ENCODE measurements at regions not wholly inside any gene's neighbourhood (a gene's known extent, or its start where the extent isn't known, plus 50 kb on each side); places are given as distances from the start of the nearest gene placed in this dataset.
"Not testable (repeated sequence)": the region's sequence is repeated elsewhere in the genome, so short reads cannot be mapped to it uniquely, and the experiment has no call there.

DNA sequence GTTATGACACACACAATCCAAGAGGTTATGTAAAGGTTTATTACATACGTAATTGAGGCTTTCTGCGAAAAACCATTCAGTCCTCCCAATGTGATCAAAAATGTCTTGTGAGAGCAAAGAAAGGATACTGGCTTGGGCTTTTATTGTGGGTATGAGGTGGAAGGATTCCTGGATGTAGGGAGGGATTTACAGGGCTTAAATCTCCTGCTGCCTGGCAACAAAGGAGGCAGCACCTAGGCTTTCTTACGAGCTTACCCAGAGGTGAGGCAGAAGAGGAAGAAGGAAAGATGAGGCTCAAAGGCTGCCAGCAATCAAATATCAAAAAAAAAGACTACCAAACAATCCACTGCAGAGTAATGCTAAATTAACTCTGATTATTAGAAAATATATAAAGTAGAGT is 1149.5 kb upstream of the POT1 start:
- FAIRE-seq (no peak), DNase-seq (ENCODE audit: low read depth in 1 of 2, low spot score in 1 of 2) (no peak), ATAC-seq (no peak)
- 47% methylated on average over 3 of the region's 3 CpGs for WGBS (ENCODE audit: missing lambda C conversion rate)
- ChIA-PET CTCF (no interaction called here), POLR2A (no interaction called here)
- H3K4me3 ChIP-seq = no peak overlapping the region
- no peaks in the 10 kb centered on the region for H3K9me3 ChIP-seq
- TF ChIP-seq TFCP2L1 (CRISPR knock-in tag; IDR thresholded peaks at IDR 0.05) (no peak), FOSB (CRISPR knock-in tag; IDR thresholded peaks at IDR 0.05) (no peak), RFX5 (IDR thresholded peaks at IDR 0.05) (no peak)
- TF ChIP-seq, protein P1, sequence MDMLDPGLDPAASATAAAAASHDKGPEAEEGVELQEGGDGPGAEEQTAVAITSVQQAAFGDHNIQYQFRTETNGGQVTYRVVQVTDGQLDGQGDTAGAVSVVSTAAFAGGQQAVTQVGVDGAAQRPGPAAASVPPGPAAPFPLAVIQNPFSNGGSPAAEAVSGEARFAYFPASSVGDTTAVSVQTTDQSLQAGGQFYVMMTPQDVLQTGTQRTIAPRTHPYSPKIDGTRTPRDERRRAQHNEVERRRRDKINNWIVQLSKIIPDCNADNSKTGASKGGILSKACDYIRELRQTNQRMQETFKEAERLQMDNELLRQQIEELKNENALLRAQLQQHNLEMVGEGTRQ (IDR thresholded peaks at IDR 0.05) = no peak
- no peaks in the 10 kb centered on the region for H3K4me1 ChIP-seq
- no peak overlapping the region for H3K27ac ChIP-seq
- H3K4me2 ChIP-seq = no peak overlapping the region

GRCh38 chr7:126065766-126066165 is 1136.1 kb upstream of the POT1 start:
- Histone ChIP-seq H3K27ac (no peak overlapping the region), H3K9me3 (no peaks in the 10 kb centered on the region), H3K4me3 (no peak overlapping the region), H3K4me2 (no peak overlapping the region), H3K4me1 (no peaks in the 10 kb centered on the region)
- ChIA-PET POLR2A (no interaction called here), CTCF (no interaction called here)
- WGBS (ENCODE audit: missing lambda C conversion rate) = 5% methylated on average over 4 of the region's 4 CpGs
- TF ChIP-seq FOSL2 (IDR thresholded peaks at IDR 0.05) (no peak), FOSL2 (CRISPR knock-in tag; IDR thresholded peaks at IDR 0.05) (no peak), MAFK (IDR thresholded peaks at IDR 0.05; ENCODE audit: partially characterized antibody) (no peak), RARB (CRISPR knock-in tag; IDR thresholded peaks at IDR 0.05) (no peak), HMGXB4 (CRISPR knock-in tag; IDR thresholded peaks at IDR 0.05; ENCODE audit: borderline replicate concordance) (no peak), FOXS1 (CRISPR knock-in tag; IDR thresholded peaks at IDR 0.05) (no peak)
- TF ChIP-seq, protein P2, sequence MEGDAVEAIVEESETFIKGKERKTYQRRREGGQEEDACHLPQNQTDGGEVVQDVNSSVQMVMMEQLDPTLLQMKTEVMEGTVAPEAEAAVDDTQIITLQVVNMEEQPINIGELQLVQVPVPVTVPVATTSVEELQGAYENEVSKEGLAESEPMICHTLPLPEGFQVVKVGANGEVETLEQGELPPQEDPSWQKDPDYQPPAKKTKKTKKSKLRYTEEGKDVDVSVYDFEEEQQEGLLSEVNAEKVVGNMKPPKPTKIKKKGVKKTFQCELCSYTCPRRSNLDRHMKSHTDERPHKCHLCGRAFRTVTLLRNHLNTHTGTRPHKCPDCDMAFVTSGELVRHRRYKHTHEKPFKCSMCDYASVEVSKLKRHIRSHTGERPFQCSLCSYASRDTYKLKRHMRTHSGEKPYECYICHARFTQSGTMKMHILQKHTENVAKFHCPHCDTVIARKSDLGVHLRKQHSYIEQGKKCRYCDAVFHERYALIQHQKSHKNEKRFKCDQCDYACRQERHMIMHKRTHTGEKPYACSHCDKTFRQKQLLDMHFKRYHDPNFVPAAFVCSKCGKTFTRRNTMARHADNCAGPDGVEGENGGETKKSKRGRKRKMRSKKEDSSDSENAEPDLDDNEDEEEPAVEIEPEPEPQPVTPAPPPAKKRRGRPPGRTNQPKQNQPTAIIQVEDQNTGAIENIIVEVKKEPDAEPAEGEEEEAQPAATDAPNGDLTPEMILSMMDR (IDR thresholded peaks at IDR 0.05) = no peak
- TF ChIP-seq, protein P3, sequence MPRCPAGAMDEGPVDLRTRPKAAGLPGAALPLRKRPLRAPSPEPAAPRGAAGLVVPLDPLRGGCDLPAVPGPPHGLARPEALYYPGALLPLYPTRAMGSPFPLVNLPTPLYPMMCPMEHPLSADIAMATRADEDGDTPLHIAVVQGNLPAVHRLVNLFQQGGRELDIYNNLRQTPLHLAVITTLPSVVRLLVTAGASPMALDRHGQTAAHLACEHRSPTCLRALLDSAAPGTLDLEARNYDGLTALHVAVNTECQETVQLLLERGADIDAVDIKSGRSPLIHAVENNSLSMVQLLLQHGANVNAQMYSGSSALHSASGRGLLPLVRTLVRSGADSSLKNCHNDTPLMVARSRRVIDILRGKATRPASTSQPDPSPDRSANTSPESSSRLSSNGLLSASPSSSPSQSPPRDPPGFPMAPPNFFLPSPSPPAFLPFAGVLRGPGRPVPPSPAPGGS (IDR thresholded peaks at IDR 0.05) = no peak
- ATAC-seq = no peak
- FAIRE-seq = no peak
- DNase-seq (ENCODE audit: low read depth in 1 of 2, low spot score in 1 of 2) = no peak

- Histone ChIP-seq H3K4me1 (no peaks in the 10 kb centered on the region), H3K27ac (no peak overlapping the region), H3K4me3 (no peak overlapping the region), H3K4me2 (no peak overlapping the region), H3K9me3 (no peaks in the 10 kb centered on the region)
- ChIA-PET CTCF (no interaction called here), POLR2A (no interaction called here)
- DNase-seq (ENCODE audit: low read depth in 1 of 2, low spot score in 1 of 2) (no peak), ATAC-seq (no peak), FAIRE-seq (no peak)
- TF ChIP-seq, protein P4, sequence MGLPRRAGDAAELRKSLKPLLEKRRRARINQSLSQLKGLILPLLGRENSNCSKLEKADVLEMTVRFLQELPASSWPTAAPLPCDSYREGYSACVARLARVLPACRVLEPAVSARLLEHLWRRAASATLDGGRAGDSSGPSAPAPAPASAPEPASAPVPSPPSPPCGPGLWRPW (IDR thresholded peaks at IDR 0.05) = no peak
- TF ChIP-seq TP53 (CRISPR knock-in tag; IDR thresholded peaks at IDR 0.05) (no peak), RNF2 (IDR thresholded peaks at IDR 0.05; ENCODE audit: borderline replicate concordance, low read depth) (no peak)
These were observed 1128.4 kb upstream of the POT1 start for GRCh38 chr7:126057979-126058378.

- TF ChIP-seq ZC3H11A (IDR thresholded peaks at IDR 0.05) = peak; percentile 74
- H3K4me1 ChIP-seq; ATAC-seq; CTCF ChIA-PET; H3K4me3 ChIP-seq; DNase-seq (ENCODE audit: low read depth in 1 of 2, low spot score in 1 of 2); H3K9me3 ChIP-seq; FAIRE-seq; H3K4me2 ChIP-seq; H3K27ac ChIP-seq; POLR2A ChIA-PET: not testable (repeated sequence)
- WGBS (ENCODE audit: missing lambda C conversion rate) = 51% methylated on average over 4 of the region's 4 CpGs
These were observed 1127.0 kb upstream of the POT1 start for GRCh38 chr7:126056613-126057012.
